Activated CD4-positive, alpha-beta T cell treated with anti-CD3 and anti-CD28 coated beads for 48 hours (primary cell): ENCODE measurements at regions not wholly inside any gene's neighbourhood (a gene's known extent, or its start where the extent isn't known, plus 50 kb on each side); places are given as distances from the start of the nearest gene placed in this dataset.
A peak's percentile ranks its signal among the peaks of the same experiment; 100 is the strongest.
"Not testable (repeated sequence)": the region's sequence is repeated elsewhere in the genome, so short reads cannot be mapped to it uniquely, and the experiment has no call there.

Experiments used
- DNase-seq: peaks from one replicate; pipeline ENCODE4 v3.0.0-alpha.2; 2020

DNA sequence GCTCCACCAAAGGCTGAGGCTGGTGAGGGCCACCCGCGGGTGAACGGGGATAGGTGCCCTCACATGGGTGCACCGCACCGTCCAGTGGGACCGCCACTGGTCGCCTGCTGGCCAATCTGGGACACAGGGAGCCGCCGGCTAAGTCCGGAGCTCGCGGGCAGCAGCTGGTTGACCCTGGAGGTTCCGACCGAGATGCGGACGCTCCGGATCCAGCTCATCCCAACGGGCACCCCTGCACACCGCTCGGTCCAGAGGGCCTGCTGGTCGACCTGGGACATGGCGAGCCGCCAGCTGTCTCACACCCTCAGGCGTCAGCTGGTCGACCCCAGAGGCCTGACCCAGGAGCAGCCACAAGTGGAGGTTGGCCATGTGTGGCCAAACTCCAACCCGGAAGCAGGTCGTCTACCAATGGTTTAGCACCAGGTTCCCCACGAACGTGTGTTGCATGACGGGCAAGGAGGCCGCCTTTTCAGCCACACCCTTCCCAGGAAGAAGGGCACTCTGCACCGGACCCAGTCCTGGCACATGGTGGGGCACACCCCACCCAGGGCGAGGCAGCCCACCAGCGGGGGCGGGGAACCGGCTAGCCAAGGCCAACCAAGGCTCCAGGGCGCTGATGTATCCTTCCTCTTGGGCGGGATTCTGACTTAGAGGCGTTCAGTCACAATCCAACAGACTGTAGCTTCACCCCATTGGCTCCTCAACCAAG lies 746.0 kb upstream of the DEFB115 start:
- DNase-seq: no peak

DNA sequence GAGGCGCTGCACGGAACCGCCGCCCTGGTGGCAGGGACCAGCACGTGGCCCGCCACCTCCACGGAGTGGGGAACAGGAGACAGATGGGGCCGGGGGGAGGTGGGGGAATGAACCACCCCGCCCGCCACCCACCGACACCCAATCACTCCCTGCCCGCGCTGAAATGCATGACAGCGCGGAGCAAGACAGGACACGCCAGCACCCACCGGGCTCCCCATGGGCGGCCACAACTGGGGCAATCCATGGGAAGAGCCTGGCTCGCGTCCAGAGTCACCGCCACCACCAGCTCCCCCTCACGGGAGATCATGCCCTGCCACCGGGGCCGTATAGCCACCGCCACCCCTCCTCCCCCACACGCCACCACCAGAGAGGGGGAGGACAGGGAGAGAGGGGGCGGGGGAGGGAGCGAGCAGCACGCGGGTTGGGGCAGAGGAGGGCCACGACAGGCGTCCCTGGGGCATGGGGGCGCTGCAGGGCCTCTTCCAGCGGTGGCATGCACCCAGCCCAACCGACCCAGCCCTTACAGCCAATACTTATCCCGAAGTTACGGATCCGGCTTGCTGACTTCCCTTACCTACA lies 744.3 kb upstream of the DEFB115 start:
- no peak for DNase-seq

GRCh38 chr20:30515915-30516314 lies 741.5 kb upstream of the DEFB115 start:
- not testable (repeated sequence) for DNase-seq

- not testable (repeated sequence) for DNase-seq
These were observed 738.6 kb upstream of the DEFB115 start for GRCh38 chr20:30518906-30519305.

- DNase-seq: not testable (repeated sequence)
These were observed 735.6 kb upstream of the DEFB115 start for GRCh38 chr20:30521686-30522415.

GRCh38 chr20:30524155-30524554 lies 733.3 kb upstream of the DEFB115 start:
- not testable (repeated sequence) for DNase-seq

- not testable (repeated sequence) for DNase-seq
These were observed 732.7 kb upstream of the DEFB115 start for GRCh38 chr20:30524761-30525160.

- DNase-seq: not testable (repeated sequence)
These were observed 723.8 kb upstream of the DEFB115 start for GRCh38 chr20:30533653-30534052.

DNA sequence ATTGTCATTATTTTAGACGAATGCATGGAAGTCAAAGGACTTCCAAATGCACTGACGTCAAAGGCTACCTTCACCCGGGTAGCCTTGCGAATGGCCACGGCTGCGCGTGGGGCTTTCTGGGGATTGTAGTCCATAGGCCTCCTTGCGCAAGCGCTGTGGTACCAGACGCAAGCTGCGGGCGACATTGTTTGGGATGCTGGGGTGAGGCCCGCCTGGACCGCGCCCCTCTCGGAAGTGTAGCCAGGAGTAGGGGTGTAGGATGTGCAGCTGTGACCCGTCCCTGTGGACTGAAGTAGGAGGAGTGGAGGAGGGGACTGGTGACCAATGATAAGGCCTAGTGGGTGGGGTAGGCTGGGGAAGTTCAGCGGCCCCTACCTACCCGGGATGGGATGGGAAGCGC lies 720.0 kb upstream of the DEFB115 start:
- peak; percentile 20 for DNase-seq

GRCh38 chr20:30540330-30541069 lies 717.0 kb upstream of the DEFB115 start:
- not testable (repeated sequence) for DNase-seq

GRCh38 chr20:30551236-30551635 lies 706.2 kb upstream of the DEFB115 start:
- DNase-seq: not testable (repeated sequence)

DNA sequence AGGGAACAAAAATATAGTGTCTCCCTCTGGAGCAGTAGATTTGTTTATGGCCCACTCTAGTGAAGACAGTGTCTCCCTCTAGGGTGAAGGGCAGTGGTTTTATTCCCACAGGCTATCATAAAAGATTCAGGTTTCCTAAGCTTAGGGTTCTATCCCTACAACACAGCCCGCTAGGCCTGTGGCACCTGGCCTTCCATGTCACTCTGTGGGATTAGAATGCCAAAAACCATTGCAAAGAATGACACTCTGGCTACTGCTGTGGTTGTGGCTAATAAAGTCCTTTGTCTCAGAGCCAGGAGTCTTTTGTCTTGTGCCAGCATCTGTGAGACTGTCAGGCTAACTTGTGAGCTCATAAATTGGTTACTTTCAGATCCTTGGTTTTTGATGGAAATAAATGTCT lies 700.7 kb upstream of the DEFB115 start:
- not testable (repeated sequence) for DNase-seq

GRCh38 chr20:30565086-30565485 lies 692.4 kb upstream of the DEFB115 start:
- not testable (repeated sequence) for DNase-seq

GRCh38 chr20:30569867-30570266 lies 687.6 kb upstream of the DEFB115 start:
- DNase-seq: not testable (repeated sequence)

GRCh38 chr20:30570622-30571021 lies 686.8 kb upstream of the DEFB115 start:
- not testable (repeated sequence) for DNase-seq

DNA sequence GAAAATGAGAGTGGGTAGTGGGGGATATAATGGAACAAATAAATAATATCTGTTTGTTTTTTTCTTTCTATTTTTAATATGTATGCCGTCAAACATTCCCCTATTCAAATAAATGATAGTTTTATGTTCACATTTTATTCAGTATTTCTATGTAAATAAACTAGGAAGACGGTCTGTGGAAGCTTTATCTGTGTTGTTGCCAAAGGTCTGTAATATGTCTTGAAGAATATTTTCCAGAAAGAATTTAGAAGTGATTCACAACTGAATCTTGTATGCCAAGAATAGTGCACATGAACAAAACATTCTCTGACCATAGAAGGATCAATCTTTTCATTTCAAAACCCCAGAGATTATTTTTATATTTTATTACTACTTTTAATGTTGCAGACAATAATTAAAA lies 683.1 kb upstream of the DEFB115 start:
- not testable (repeated sequence) for DNase-seq

DNA sequence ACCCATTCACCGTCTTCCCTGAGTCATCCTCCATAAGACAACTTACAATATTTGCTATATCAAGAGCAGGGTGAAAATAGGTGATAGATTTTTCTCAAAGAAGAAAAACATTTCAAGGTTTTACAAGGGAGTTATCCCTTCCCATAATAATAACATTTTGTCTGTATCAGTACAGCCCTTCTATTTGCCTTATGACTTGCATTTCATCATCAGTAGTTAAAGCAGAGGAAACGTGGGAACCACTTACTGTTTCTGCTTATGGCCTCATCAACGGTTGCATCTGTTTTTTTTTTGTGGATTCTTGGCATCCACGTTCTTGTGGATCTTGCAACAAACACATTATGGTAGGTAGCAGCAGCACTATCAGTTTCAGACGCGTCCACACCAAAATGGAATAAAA lies 678.4 kb upstream of the DEFB115 start:
- DNase-seq: not testable (repeated sequence)

DNA sequence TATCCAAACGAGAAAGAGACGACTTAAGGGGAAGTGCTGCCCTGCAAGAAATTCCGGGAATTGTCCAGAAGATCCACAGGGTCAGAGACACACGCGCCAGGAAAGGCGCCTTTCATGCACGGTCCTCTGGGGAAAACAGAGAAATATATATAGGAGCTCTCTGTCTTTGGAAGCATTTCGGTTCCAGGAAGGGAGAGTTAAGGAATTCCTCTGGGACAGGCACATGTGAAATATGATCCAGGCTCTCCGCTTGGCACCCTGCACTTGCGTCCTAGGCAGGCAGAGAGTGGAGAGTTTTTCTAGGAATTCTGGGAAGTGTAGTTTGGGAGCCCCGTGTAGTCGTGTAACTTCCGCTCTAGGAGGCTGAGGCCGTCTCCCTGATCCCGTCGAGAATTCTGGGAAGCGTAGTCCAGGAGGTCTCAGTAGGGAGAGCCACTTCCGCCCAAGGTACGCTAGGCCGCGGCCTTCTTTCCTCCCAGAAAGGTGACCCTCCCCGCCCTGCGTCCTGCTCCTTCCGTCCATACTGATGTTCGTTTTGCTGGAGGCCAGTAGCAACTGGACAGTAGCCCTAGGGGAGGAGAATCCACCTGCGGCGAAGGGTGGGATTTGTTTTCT lies 677.5 kb upstream of the DEFB115 start:
- DNase-seq: not testable (repeated sequence)

- not testable (repeated sequence) for DNase-seq
These were observed 675.6 kb upstream of the DEFB115 start for GRCh38 chr20:30581839-30582238.

DNA sequence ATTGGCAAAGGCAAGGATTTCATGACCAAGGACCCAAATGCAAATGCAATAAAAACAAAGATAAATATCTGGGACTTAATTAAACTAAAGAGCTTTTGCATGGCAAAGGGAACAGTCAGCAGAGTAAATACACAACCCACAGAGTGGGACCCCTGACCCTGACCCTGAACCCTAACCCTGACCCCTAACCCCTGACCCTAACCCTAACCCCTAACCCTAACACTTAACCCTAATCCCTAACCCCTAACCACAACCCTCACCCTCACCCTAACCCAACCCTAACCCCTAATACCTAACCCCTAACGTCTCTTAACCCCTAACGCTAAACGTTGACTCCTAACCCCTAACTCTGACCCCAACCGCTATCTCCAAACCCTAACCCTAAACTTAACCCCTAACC lies 673.1 kb upstream of the DEFB115 start:
- DNase-seq: not testable (repeated sequence)

DNA sequence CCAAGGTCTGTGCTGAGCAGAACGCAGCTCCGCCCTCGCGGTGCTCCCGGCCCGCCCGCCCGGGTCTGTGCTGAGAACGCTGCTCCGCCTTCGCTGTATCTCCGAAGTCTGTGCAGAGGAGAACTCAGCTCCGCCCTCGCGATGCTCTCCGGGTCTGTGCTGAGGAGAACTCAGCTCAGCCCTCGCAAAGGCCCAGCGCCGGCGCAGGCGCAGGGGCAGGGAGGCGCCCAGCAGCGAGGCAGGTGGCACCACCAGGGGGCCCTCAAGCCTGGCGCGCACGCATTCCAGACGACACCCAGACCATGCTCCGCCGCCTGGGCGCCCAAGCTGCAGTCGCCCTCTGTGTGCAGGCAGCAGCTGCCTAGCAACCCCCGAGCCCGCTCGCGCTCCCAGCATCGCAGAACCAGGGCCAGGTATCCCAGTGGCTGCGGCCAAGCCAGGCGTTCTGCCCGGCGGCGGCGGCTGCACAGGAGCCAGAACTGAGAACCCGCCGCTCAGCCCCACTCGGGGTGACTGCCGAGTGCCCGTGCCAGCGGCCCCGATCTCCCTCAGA lies 672.1 kb upstream of the DEFB115 start:
- DNase-seq: peak; percentile 62

- not testable (repeated sequence) for DNase-seq
These were observed 671.3 kb upstream of the DEFB115 start for GRCh38 chr20:30586178-30586577.
